ENCODE measurements at regions not wholly inside any gene's neighbourhood (a gene's known extent, or its start where the extent isn't known, plus 50 kb on each side); places are given as distances from the start of the nearest gene placed in this dataset.

DNA sequence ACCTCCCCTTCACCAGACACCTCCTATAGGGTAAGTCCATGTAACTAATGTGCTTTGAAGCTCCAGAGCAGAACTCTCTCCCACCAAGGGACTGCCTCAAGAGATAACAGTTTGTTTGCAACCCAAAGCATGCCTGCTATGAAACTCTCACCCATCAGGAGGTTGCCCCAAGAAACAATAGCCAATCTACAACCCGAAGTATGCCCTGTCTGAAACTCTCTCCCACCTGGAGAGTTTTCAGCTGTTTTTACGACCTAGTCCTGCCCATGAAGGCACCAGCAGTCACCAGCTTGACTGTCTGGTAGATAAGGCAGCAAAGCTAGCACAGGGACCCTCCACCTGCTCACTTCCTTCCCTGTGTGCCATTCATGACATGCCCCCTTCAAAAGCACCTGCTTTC, 533.9 kb upstream of the CRIM1 start:
- TF ChIP-seq, protein P1, sequence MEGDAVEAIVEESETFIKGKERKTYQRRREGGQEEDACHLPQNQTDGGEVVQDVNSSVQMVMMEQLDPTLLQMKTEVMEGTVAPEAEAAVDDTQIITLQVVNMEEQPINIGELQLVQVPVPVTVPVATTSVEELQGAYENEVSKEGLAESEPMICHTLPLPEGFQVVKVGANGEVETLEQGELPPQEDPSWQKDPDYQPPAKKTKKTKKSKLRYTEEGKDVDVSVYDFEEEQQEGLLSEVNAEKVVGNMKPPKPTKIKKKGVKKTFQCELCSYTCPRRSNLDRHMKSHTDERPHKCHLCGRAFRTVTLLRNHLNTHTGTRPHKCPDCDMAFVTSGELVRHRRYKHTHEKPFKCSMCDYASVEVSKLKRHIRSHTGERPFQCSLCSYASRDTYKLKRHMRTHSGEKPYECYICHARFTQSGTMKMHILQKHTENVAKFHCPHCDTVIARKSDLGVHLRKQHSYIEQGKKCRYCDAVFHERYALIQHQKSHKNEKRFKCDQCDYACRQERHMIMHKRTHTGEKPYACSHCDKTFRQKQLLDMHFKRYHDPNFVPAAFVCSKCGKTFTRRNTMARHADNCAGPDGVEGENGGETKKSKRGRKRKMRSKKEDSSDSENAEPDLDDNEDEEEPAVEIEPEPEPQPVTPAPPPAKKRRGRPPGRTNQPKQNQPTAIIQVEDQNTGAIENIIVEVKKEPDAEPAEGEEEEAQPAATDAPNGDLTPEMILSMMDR (IDR thresholded peaks at IDR 0.05): no peak
- TF ChIP-seq POLR2A (IDR thresholded peaks at IDR 0.05): no peak
